ENCODE measurements at regions not wholly inside any gene's neighbourhood (a gene's known extent, or its start where the extent isn't known, plus 50 kb on each side); places are given as distances from the start of the nearest gene placed in this dataset.

DNA sequence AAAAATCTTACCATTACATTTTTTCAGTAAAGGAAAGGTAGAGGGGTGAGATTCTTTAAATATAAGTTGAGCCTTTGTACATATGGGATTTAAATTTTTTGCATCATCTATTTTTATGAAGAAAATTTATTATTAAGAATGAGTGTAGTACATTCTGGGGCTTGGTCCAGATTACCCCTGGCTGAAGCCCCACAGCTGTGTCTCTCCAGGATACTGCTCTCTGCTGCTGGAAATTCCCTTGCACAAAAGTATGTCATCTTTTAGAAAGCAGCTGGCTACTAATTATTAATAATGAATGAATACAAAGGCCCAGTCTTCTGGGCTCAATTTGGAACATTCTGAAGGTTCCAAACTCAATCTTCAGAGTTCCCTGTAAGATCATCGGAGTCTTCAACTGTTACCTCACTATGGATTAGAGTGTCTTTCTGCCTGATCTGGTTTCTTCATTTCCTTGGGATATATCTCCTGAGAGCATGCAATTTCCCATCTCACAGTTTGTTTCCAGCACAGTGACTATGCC lies 428.6 kb upstream of the BRINP3 start:
- H3K14ac ChIP-seq (ENCODE audit: insufficient read depth, low read length): no peak overlapping the region
- no peak overlapping the region for H2AK5ac ChIP-seq (ENCODE audit: insufficient read length, low read length)
- H3K4me2 ChIP-seq (ENCODE audit: insufficient read depth, insufficient read length, low read length): no peak overlapping the region
- no peaks in the 10 kb centered on the region for H3K79me1 ChIP-seq (ENCODE audit: insufficient read depth, low read depth, low read length, poor library complexity, severe bottlenecking)
- H3K27ac ChIP-seq (ENCODE audit: insufficient read length, low read depth, low read length): no peak overlapping the region
- H3K18ac ChIP-seq (ENCODE audit: insufficient read length, low read depth, low read length): no peak overlapping the region
- Mint-ChIP-seq H3K4me3 (no peak overlapping the region), H3K27me3 (ENCODE audit: low read depth) (no peaks in the 10 kb centered on the region), H3K27ac (no peak overlapping the region), H3K36me3 (ENCODE audit: insufficient read depth in 1 of 3, low read depth in 3 of 3) (no peaks in the 10 kb centered on the region), H3K4me1 (no peaks in the 10 kb centered on the region), H3K9me3 (no peaks in the 10 kb centered on the region)
- no peak overlapping the region for H2BK5ac ChIP-seq (ENCODE audit: insufficient read length, low read length)
- no peak overlapping the region for H2BK12ac ChIP-seq (ENCODE audit: insufficient read length, low read depth, low read length)
- H4K5ac ChIP-seq (ENCODE audit: insufficient read length, low read depth, low read length): no peak overlapping the region
- H3K27me3 ChIP-seq (ENCODE audit: insufficient read depth, low read length): no peaks in the 10 kb centered on the region
- no peak overlapping the region for H3K9ac ChIP-seq (ENCODE audit: extremely low read depth, insufficient read length, low read length)
- H3K23me2 ChIP-seq (ENCODE audit: insufficient read length, low read depth, low read length, poor library complexity, severe bottlenecking): no peaks in the 10 kb centered on the region
- no peak overlapping the region for H3K23ac ChIP-seq (ENCODE audit: insufficient read length, low read depth, low read length)
- no peak overlapping the region for H3K4ac ChIP-seq (ENCODE audit: low read depth, low read length)
- H2BK20ac ChIP-seq (ENCODE audit: low read depth, low read length, poor library complexity, severe bottlenecking): no peak overlapping the region
- H3K4me1 ChIP-seq (ENCODE audit: insufficient read depth, low read length): no peaks in the 10 kb centered on the region
- H3K9me3 ChIP-seq (ENCODE audit: control insufficient read depth, low read depth, low read length): no peaks in the 10 kb centered on the region
- no peak overlapping the region for H4K8ac ChIP-seq (replicated peaks; ENCODE audit: insufficient read length, low read depth, low read length)
- H3K79me2 ChIP-seq (ENCODE audit: insufficient read depth, low read length): no peaks in the 10 kb centered on the region
- TF ChIP-seq, protein P1, sequence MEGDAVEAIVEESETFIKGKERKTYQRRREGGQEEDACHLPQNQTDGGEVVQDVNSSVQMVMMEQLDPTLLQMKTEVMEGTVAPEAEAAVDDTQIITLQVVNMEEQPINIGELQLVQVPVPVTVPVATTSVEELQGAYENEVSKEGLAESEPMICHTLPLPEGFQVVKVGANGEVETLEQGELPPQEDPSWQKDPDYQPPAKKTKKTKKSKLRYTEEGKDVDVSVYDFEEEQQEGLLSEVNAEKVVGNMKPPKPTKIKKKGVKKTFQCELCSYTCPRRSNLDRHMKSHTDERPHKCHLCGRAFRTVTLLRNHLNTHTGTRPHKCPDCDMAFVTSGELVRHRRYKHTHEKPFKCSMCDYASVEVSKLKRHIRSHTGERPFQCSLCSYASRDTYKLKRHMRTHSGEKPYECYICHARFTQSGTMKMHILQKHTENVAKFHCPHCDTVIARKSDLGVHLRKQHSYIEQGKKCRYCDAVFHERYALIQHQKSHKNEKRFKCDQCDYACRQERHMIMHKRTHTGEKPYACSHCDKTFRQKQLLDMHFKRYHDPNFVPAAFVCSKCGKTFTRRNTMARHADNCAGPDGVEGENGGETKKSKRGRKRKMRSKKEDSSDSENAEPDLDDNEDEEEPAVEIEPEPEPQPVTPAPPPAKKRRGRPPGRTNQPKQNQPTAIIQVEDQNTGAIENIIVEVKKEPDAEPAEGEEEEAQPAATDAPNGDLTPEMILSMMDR (conservative IDR thresholded peaks at IDR 0.05): no peak
- WGBS (ENCODE audit: extremely low coverage, insufficient read length, low lambda C conversion rate): no CpG with 5 or more reads among the region's 1 CpG
- H2BK15ac ChIP-seq (ENCODE audit: low read depth, low read length): no peak overlapping the region
- no peaks in the 10 kb centered on the region for H4K20me1 ChIP-seq (ENCODE audit: control insufficient read depth, insufficient read depth, insufficient read length)
- DNase-seq: no peak
- H3T11ph ChIP-seq (ENCODE audit: low read length): no peak overlapping the region
- H2AFZ ChIP-seq (ENCODE audit: low read length): no peak overlapping the region
- H2BK120ac ChIP-seq (ENCODE audit: low read depth, low read length, poor library complexity, severe bottlenecking): no peak overlapping the region
- H4K91ac ChIP-seq (ENCODE audit: insufficient read length, low read depth, low read length): no peak overlapping the region
- no peak overlapping the region for H3K56ac ChIP-seq (ENCODE audit: insufficient read length, low read depth, low read length)
